ENCODE measurements at regions not wholly inside any gene's neighbourhood (a gene's known extent, or its start where the extent isn't known, plus 50 kb on each side); places are given as distances from the start of the nearest gene placed in this dataset.
"Not testable (repeated sequence)": the region's sequence is repeated elsewhere in the genome, so short reads cannot be mapped to it uniquely, and the experiment has no call there.

DNA sequence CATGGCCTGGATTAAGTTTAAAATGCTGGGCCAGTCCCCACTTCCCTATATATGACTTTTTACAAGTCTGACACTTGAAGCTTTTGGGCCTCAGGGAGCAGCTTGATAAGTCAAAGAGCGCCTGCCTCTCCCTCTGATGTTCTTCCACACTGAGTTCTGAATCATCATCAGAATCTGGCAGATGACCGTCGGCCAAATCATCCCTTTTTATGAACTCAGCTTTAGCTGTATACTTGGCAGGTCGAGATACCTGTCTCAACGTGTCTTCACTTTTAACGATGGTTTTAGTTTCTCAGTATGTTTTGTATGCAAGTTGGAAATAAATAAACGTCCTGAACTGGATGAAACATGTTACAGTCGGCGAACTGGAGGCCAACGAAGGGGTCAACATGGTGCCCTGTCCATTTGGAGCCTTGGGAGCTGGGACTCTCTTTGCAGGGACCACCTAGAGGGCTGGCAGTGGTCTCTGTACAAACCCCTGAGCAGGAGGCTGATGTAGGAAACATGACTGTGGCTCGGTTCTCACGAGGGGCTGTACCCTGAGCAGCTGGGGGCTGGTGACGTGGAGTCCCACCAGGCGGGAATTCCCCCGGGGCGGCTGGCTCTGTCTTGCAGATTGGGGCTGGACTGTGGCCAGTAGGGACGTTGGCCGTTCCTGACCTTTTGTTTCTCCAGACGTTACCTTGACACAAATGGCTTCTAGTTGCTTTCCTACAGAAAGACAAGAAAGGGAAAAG, 192.2 kb upstream of the PRKX start:
- H3K27ac ChIP-seq; ATAC-seq; H3K27me3 ChIP-seq; intact Hi-C loops (cut with DNase I); H3K4me1 ChIP-seq; H3K36me3 ChIP-seq (replicated peaks in 1 of 2; ENCODE audit: insufficient read depth in 1 of 2, low read depth in 2 of 2); H3K4me3 ChIP-seq; DNase-seq; H3K9me3 ChIP-seq: not testable (repeated sequence)
- WGBS, 2 donors: no CpG with 5 or more reads among the region's 19 CpGs

DNA sequence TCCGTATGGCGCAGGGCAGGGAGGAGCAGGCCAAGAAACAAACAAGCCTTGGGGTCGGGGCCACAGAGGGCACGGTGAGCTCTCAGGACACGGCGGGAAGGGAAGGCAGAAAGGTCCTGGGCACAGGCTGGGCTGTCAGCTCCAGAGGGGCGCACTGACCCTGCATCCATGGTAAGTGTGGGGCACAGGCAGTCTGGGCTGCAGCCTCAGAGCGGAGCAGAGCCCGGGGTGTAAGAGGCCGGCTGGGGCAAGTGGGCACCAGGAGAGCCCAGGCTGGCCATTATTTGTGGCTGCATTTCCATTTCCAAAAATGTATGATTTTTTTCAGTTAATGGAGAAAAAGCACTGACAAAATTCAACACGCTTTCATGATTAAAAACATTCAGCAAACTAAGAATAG, 188.8 kb upstream of the PRKX start:
- no CpG with 5 or more reads among the region's 11 CpGs for WGBS, 2 donors
- H3K27me3 ChIP-seq; H3K9me3 ChIP-seq; H3K27ac ChIP-seq; H3K4me3 ChIP-seq; intact Hi-C loops (cut with DNase I); H3K4me1 ChIP-seq; H3K36me3 ChIP-seq (replicated peaks in 1 of 2; ENCODE audit: insufficient read depth in 1 of 2, low read depth in 2 of 2); ATAC-seq; DNase-seq: not testable (repeated sequence)

DNA sequence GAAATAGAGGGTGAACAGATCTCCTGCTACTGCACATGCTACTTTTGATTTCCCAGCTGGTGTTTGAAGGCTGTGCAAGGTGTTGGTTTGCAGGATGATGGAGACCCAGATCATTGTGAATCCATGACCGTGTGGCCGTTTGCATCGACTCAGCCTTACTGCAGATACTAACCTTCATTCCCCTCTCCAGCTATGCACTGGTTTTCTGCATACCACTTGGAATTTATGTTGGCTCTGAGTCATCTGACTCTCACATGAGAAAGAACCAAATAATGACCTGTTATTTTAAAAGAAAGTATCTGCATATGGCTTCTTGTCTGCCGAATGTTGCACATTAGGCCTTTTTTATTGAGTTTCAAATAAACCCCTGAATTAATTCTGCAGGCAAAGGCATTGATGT, 183.3 kb upstream of the PRKX start:
- H3K36me3 ChIP-seq (replicated peaks in 1 of 2; ENCODE audit: insufficient read depth in 1 of 2, low read depth in 2 of 2); H3K4me3 ChIP-seq; ATAC-seq; DNase-seq; H3K27ac ChIP-seq; H3K4me1 ChIP-seq; H3K27me3 ChIP-seq; H3K9me3 ChIP-seq; intact Hi-C loops (cut with DNase I): not testable (repeated sequence)
- WGBS, 2 donors: no CpG with 5 or more reads among the region's 4 CpGs

DNA sequence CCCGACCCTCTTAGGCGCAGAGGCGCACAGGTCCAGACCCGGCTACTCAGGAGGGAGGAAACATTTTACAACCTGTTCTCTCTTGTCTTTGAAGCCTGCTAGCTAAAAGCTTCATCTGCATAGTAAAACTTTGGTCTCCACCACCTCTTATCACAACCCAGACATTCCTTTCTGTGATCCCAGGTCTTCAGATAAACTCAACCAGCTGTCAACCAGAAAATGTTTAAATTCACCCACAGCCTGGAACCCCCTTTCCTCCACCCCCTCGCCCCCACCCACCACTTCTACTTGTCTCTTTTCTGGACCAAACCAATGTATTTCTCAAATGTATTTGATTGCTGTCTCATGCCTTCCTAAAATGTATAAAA, 169.1 kb upstream of the PRKX start:
- H3K27me3 ChIP-seq; H3K36me3 ChIP-seq (replicated peaks in 1 of 2; ENCODE audit: insufficient read depth in 1 of 2, low read depth in 2 of 2); intact Hi-C loops (cut with DNase I); ATAC-seq; H3K9me3 ChIP-seq; DNase-seq; H3K27ac ChIP-seq; H3K4me3 ChIP-seq; H3K4me1 ChIP-seq: not testable (repeated sequence)
- 50% methylated on average over 1 of the region's 5 CpGs; no CpG with 5 or more reads in 1 of the 2 donors for WGBS, 2 donors

DNA sequence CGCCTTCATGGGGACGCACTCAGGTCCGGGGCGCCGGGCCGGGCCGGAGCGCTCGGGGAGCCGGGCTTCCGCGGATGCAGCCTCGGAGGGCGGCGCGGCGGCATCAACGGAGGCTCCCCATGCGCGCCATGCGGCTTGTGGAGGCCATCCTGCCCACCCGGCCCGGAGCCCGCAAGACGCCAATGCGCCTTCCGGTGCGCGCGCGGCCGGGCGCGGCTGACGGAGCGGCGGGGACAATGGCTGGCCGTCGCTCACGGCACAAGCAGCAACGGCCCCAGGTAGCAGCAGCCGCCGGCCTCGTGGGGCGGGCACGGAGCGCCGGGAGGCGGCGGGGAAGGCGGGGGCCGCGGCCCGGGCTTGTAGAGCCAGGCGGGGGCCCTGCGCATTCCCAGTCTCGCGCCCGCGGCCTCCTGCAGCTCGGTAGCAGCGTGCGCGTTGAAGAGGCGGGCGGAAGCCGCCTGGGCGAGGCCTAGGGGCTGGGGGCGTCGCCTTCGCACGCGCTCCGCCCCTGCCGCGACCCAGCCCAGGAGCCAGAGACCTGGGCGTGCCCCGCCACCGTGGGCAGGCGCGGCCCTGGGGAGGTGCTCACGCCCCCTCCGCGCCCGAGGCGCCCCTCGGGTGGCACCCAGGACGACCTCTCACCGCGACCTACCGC, 168.6 kb upstream of the PRKX start:
- H3K27ac ChIP-seq; H3K9me3 ChIP-seq; H3K4me3 ChIP-seq; intact Hi-C loops (cut with DNase I); H3K4me1 ChIP-seq; DNase-seq; H3K36me3 ChIP-seq (replicated peaks in 1 of 2; ENCODE audit: insufficient read depth in 1 of 2, low read depth in 2 of 2); H3K27me3 ChIP-seq: not testable (repeated sequence)
- no CpG with 5 or more reads among the region's 91 CpGs for WGBS, 2 donors
- ATAC-seq: peak; percentile 92

DNA sequence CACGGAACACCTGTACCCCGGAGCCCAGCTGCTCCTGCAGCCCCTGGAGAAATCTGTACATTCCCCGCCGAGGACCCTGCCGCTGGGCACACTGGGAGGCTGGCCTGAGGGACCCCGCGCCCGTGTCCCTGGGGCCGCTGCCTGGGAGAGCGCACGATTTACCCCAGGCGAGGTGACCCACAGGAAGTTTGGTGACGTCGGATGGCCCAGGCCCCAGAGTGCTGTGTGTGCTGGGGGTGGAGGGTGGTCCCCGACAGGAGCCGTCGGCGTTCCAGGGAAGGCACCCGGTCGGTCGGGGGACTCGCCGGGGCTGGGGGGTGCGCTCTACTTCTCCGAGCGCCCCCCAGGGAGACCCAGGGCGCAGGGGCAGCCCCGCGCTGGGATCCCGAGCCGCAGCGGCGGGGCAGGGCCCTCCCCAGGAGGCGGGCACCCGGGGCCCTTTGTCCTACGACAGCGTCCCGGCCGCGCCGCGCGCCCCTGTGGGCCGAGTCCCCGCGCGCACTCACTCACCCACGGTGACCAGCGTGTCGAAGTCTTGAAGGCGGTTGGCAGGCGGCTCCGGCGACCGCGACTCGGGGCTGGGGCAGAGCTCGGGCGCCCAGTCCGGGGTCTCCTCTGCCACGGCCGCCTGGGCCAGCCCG, 167.9 kb upstream of the PRKX start:
- H3K36me3 ChIP-seq (replicated peaks in 1 of 2; ENCODE audit: insufficient read depth in 1 of 2, low read depth in 2 of 2); H3K4me1 ChIP-seq; H3K9me3 ChIP-seq; H3K4me3 ChIP-seq; intact Hi-C loops (cut with DNase I); H3K27ac ChIP-seq; DNase-seq; H3K27me3 ChIP-seq: not testable (repeated sequence)
- ATAC-seq: peak; percentile 62
- WGBS, 2 donors: no CpG with 5 or more reads among the region's 63 CpGs

DNA sequence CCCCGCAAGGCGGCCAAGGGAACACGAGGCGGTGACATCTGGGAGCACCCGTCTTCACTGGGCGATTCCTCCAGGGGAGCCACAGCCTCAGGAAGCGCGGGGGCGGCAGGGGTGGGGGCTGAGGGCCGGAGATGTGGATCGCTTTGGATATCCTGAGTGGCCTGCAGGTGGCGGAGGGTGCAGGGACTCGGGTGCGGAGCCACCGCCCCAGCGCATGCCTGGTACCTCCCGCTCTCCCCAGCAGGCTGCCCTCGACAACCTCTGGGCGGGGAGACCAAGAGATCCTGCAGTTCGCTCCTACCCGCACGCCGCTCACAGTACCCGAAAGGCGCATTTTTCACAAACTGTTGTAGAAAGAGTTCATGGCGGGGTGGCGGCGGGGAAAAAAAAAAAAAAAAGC, 162.9 kb upstream of the PRKX start:
- intact Hi-C loops (cut with DNase I); H3K4me3 ChIP-seq; DNase-seq; H3K36me3 ChIP-seq (replicated peaks in 1 of 2; ENCODE audit: insufficient read depth in 1 of 2, low read depth in 2 of 2); H3K4me1 ChIP-seq; H3K9me3 ChIP-seq; H3K27me3 ChIP-seq; H3K27ac ChIP-seq; ATAC-seq: not testable (repeated sequence)
- no CpG with 5 or more reads among the region's 28 CpGs for WGBS, 2 donors

DNA sequence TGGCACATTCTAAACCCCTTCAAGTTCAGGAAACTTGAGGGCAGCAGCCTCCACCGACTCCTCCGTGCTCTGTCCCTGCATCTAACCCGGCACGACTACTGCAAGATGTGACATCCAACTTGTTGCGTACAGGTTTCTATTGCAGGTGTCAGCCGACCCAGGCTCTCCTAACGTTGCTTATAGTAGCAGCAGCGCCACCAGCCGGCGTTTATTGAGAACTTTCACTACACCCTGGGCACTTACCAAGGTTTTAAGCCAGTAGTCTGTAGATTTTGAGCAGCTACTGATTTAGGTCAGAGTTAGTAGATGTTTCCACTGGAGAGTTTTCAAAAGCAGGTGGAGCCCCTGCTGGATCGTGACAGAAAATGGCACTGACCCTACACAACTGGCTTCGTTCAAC, 162.2 kb upstream of the PRKX start:
- H3K4me1 ChIP-seq; H3K4me3 ChIP-seq; H3K27ac ChIP-seq; H3K27me3 ChIP-seq; ATAC-seq; DNase-seq; H3K36me3 ChIP-seq (replicated peaks in 1 of 2; ENCODE audit: insufficient read depth in 1 of 2, low read depth in 2 of 2); intact Hi-C loops (cut with DNase I); H3K9me3 ChIP-seq: not testable (repeated sequence)
- WGBS, 2 donors: no CpG with 5 or more reads among the region's 12 CpGs

DNA sequence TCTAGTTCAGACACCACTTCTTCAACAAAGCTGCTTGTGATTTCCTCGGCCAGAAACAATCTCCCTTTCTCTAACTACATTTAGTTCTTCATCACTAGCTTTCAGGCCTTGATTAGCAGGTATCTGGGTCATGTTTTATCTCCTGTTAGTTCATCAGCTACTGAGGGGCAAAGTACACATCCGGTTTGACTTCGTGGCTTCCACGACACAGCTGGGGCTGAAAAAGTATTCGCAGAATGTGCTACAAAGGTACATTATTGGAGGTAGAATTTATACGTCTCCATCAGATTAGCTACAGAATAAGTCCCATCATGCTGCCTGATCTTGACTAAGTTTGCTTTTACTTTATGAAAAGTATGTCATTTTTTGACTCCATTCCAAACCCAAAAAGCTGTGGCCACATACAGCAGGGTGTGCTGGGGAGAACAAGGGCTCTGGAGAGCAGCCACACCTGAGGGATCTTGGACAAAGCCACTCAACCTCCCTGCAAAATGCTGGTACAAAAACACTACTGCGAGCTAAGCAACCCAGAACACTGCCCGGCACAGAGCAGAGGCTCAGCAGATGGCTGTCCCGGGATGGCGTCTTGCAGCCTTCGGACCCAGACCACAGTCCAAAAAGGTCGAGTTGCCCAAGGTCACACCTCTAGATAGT, 158.9 kb upstream of the PRKX start:
- H3K27ac ChIP-seq; H3K36me3 ChIP-seq (replicated peaks in 1 of 2; ENCODE audit: insufficient read depth in 1 of 2, low read depth in 2 of 2); H3K4me3 ChIP-seq; H3K4me1 ChIP-seq; ATAC-seq; intact Hi-C loops (cut with DNase I); H3K27me3 ChIP-seq; H3K9me3 ChIP-seq: not testable (repeated sequence)
- peak in 1 of 4 donors; percentile 0 for DNase-seq
- WGBS, 2 donors: 35 to 86% methylated on average over 2 to 5 of the region's 12 CpGs

DNA sequence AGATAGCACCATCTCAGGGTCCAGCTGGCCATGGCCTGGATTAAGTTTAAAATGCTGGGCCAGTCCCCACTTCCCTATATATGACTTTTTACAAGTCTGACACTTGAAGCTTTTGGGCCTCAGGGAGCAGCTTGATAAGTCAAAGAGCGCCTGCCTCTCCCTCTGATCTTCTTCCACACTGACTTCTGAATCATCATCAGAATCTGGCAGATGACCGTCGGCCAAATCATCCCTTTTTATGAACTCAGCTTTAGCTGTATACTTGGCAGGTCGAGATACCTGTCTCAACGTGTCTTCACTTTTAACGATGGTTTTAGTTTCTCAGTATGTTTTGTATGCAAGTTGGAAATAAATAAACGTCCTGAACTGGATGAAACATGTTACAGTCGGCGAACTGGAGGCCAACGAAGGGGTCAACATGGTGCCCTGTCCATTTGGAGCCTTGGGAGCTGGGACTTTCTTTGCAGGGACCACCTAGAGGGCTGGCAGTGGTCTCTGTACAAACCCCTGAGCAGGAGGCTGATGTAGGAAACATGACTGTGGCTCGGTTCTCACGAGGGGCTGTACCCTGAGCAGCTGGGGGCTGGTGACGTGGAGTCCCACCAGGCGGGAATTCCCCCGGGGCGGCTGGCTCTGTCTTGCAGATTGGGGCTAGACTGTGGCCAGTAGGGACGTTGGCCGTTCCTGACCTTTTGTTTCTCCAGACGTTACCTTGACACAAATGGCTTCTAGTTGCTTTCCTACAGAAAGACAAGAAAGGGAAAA, 153.8 kb upstream of the PRKX start:
- ATAC-seq; DNase-seq; H3K4me3 ChIP-seq; H3K27me3 ChIP-seq; H3K36me3 ChIP-seq (replicated peaks in 1 of 2; ENCODE audit: insufficient read depth in 1 of 2, low read depth in 2 of 2); intact Hi-C loops (cut with DNase I); H3K9me3 ChIP-seq; H3K27ac ChIP-seq; H3K4me1 ChIP-seq: not testable (repeated sequence)
- WGBS, 2 donors: no CpG with 5 or more reads among the region's 19 CpGs

DNA sequence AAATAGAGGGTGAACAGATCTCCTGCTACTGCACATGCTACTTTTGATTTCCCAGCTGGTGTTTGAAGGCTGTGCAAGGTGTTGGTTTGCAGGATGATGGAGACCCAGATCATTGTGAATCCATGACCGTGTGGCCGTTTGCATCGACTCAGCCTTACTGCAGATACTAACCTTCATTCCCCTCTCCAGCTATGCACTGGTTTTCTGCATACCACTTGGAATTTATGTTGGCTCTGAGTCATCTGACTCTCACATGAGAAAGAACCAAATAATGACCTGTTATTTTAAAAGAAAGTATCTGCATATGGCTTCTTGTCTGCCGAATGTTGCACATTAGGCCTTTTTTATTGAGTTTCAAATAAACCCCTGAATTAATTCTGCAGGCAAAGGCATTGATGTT, 144.9 kb upstream of the PRKX start:
- H3K27ac ChIP-seq; ATAC-seq; H3K4me1 ChIP-seq; H3K4me3 ChIP-seq; H3K36me3 ChIP-seq (replicated peaks in 1 of 2; ENCODE audit: insufficient read depth in 1 of 2, low read depth in 2 of 2); intact Hi-C loops (cut with DNase I); H3K27me3 ChIP-seq; DNase-seq; H3K9me3 ChIP-seq: not testable (repeated sequence)
- WGBS, 2 donors: no CpG with 5 or more reads among the region's 4 CpGs
